ENCODE measurements at regions not wholly inside any gene's neighbourhood (a gene's known extent, or its start where the extent isn't known, plus 50 kb on each side); places are given as distances from the start of the nearest gene placed in this dataset.

DNA sequence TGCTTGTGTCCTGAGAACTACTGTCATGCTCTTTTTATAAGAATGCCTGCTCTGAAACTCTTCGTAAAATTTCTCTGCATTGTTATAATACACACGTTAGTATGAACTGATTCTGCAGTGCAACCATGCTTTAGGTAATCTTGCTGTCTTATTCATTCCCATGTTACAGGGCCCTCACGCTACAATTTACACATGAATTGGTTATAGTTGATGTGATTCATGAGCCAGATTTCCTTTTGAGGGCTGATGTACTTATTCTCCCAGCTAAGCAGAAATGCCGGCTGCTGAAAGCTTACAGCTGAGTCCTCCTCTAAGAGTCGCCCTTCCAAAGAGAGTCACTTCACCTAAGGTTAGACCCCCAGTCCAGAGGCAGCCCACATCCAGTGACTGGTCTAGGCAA lies 233.5 kb upstream of the PCSK5 start:
- H3K9me2 ChIP-seq (replicated peaks; ENCODE audit: low read depth, low read length), result no peaks in the 10 kb centered on the region
- no peaks in the 10 kb centered on the region for H3K4me1 ChIP-seq (ENCODE audit: insufficient read depth, low read length, poor library complexity, severe bottlenecking)
- TF ChIP-seq, protein P1, sequence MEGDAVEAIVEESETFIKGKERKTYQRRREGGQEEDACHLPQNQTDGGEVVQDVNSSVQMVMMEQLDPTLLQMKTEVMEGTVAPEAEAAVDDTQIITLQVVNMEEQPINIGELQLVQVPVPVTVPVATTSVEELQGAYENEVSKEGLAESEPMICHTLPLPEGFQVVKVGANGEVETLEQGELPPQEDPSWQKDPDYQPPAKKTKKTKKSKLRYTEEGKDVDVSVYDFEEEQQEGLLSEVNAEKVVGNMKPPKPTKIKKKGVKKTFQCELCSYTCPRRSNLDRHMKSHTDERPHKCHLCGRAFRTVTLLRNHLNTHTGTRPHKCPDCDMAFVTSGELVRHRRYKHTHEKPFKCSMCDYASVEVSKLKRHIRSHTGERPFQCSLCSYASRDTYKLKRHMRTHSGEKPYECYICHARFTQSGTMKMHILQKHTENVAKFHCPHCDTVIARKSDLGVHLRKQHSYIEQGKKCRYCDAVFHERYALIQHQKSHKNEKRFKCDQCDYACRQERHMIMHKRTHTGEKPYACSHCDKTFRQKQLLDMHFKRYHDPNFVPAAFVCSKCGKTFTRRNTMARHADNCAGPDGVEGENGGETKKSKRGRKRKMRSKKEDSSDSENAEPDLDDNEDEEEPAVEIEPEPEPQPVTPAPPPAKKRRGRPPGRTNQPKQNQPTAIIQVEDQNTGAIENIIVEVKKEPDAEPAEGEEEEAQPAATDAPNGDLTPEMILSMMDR (conservative IDR thresholded peaks at IDR 0.05; ENCODE audit: low read length), result no peak
- no peak for TF ChIP-seq EZH2phosphoT487 (IDR thresholded peaks at IDR 0.05; ENCODE audit: borderline replicate concordance)
- no peaks in the 10 kb centered on the region for H3K27me3 ChIP-seq (ENCODE audit: insufficient read depth, low read length, poor library complexity, severe bottlenecking)
- no peak overlapping the region for H2AFZ ChIP-seq (ENCODE audit: low read length)
- H3K9me3 ChIP-seq (ENCODE audit: insufficient read depth, low read depth, low read length), result no peaks in the 10 kb centered on the region
- no peak overlapping the region for H3K4me2 ChIP-seq (ENCODE audit: low read depth, low read length, poor library complexity, severe bottlenecking)
- no peaks in the 10 kb centered on the region for H3K79me2 ChIP-seq (ENCODE audit: insufficient read depth, low read length)
- H3F3A ChIP-seq (ENCODE audit: low read depth), result no peaks in the 10 kb centered on the region
- no peaks in the 10 kb centered on the region for H3K36me3 ChIP-seq (ENCODE audit: insufficient read depth, low read length)
- no peak overlapping the region for H3K9ac ChIP-seq (ENCODE audit: low read depth, low read length, poor library complexity, severe bottlenecking)
- no peaks in the 10 kb centered on the region for H4K20me1 ChIP-seq (ENCODE audit: insufficient read depth, low read length, poor library complexity, severe bottlenecking)
- no peak overlapping the region for H3K4me3 ChIP-seq (ENCODE audit: low read length, poor library complexity, severe bottlenecking)

DNA sequence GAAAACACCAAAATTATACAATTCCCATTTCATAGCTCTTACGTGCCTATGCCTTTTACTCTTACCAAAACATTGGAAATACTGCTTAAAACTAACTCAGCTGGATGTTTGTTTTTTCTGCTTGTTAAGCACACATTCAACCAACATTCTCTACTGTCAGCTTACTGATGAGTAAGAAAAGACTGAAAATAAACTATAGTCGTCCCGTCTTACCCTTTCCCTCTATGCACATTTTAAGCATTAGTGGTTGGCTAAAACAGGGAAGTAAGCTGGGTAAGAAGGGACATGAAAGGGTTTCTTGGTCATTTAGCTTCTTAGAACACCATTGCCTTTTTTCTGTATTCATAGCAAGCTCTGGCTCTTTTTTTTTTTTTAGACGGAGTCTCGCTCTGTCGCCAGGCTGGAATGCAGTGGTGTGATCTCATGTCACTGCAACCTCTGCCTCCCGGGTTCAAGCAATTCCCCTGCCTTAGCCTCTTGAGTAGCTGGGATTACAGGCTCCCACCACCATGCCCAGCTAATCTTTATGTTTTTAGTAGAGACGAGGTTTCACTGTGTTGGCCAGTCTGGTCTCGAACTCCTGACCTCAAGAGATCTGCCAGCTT lies 232.1 kb upstream of the PCSK5 start:
- H3K4me2 ChIP-seq (ENCODE audit: low read depth, low read length, poor library complexity, severe bottlenecking), result no peak overlapping the region
- TF ChIP-seq, protein P1 (conservative IDR thresholded peaks at IDR 0.05; ENCODE audit: low read length), result no peak
- no peak for TF ChIP-seq EZH2phosphoT487 (IDR thresholded peaks at IDR 0.05; ENCODE audit: borderline replicate concordance)

DNA sequence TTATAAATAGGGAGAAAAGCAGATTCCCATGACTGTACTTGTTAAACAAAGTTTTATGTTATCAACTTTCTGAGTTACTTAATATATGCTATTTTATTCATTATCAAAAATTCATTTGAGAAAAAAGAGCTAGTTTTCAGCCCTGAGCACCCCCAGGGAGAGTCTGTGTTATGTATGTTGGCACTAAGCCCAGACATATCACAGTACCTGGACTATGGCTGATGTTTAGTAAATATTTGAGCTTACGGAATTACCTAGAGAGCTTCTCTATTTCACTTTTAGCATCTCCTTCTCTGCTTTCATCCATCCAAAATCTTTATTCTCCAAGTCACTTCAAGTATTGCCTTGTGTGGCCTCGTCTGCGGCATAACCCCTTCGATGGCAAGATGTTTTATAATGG lies 225.9 kb upstream of the PCSK5 start:
- Histone ChIP-seq H3K4me2 (ENCODE audit: low read depth, low read length, poor library complexity, severe bottlenecking) (no peak overlapping the region), H3F3A (ENCODE audit: low read depth) (no peaks in the 10 kb centered on the region), H3K27me3 (ENCODE audit: insufficient read depth, low read length, poor library complexity, severe bottlenecking) (no peaks in the 10 kb centered on the region), H2AFZ (ENCODE audit: low read length) (no peak overlapping the region), H3K4me3 (ENCODE audit: low read length, poor library complexity, severe bottlenecking) (no peak overlapping the region), H3K79me2 (ENCODE audit: insufficient read depth, low read length) (no peaks in the 10 kb centered on the region), H3K4me1 (ENCODE audit: insufficient read depth, low read length, poor library complexity, severe bottlenecking) (no peaks in the 10 kb centered on the region), H3K9ac (ENCODE audit: low read depth, low read length, poor library complexity, severe bottlenecking) (no peak overlapping the region), H3K36me3 (ENCODE audit: insufficient read depth, low read length) (no peaks in the 10 kb centered on the region), H4K20me1 (ENCODE audit: insufficient read depth, low read length, poor library complexity, severe bottlenecking) (no peaks in the 10 kb centered on the region), H3K9me3 (ENCODE audit: insufficient read depth, low read depth, low read length) (no peaks in the 10 kb centered on the region), H3K9me2 (replicated peaks; ENCODE audit: low read depth, low read length) (no peaks in the 10 kb centered on the region)
- TF ChIP-seq, protein P1 (conservative IDR thresholded peaks at IDR 0.05; ENCODE audit: low read length), result no peak
- TF ChIP-seq EZH2phosphoT487 (IDR thresholded peaks at IDR 0.05; ENCODE audit: borderline replicate concordance), result no peak

More for the DNA sequence above, 232.1 kb upstream of the PCSK5 start:
- Histone ChIP-seq H4K20me1 (ENCODE audit: insufficient read depth, low read length, poor library complexity, severe bottlenecking) (no peaks in the 10 kb centered on the region), H3K79me2 (ENCODE audit: insufficient read depth, low read length) (no peaks in the 10 kb centered on the region), H3K9me2 (replicated peaks; ENCODE audit: low read depth, low read length) (no peaks in the 10 kb centered on the region), H3K27me3 (ENCODE audit: insufficient read depth, low read length, poor library complexity, severe bottlenecking) (no peaks in the 10 kb centered on the region), H3K4me3 (ENCODE audit: low read length, poor library complexity, severe bottlenecking) (no peak overlapping the region), H2AFZ (ENCODE audit: low read length) (no peak overlapping the region), H3K36me3 (ENCODE audit: insufficient read depth, low read length) (no peaks in the 10 kb centered on the region), H3F3A (ENCODE audit: low read depth) (no peaks in the 10 kb centered on the region), H3K4me1 (ENCODE audit: insufficient read depth, low read length, poor library complexity, severe bottlenecking) (no peaks in the 10 kb centered on the region), H3K9me3 (ENCODE audit: insufficient read depth, low read depth, low read length) (no peaks in the 10 kb centered on the region), H3K9ac (ENCODE audit: low read depth, low read length, poor library complexity, severe bottlenecking) (no peak overlapping the region)

All from Loucy (cell line).